Tibial artery (tissue), 4 donors: ENCODE measurements at regions not wholly inside any gene's neighbourhood (a gene's known extent, or its start where the extent isn't known, plus 50 kb on each side); places are given as distances from the start of the nearest gene placed in this dataset.

Experiments
- DNase-seq, 2 donors: peaks; one replicate each; pipeline ENCODE4 v3.0.0-alpha.2; 2019
- H3K27ac ChIP-seq, 2 donors: fragments of 200-600 bp; sonication (generic) in 1 of 2; 1 replicate in 1 of 2; 2 replicates in 1 of 2; pipeline ENCODE4 v1.5.1; 2018 to 2019; ENCODE audit warnings: mild to moderate bottlenecking in 1 of 2
- H3K27me3 ChIP-seq, 2 donors: fragments of 200-600 bp; sonication (generic) in 1 of 2; one replicate each; pipeline versions ENCODE4 v1.5.1 to v1.6.0; 2016 to 2019
- H3K36me3 ChIP-seq, 3 donors: fragments of 200-600 bp; sonication (generic) in 2 of 3; one replicate each; pipeline ENCODE4 v1.5.1; 2016 to 2019; ENCODE audit warnings: mild to moderate bottlenecking in 2 of 3
- H3K4me1 ChIP-seq, 4 donors: fragments of 200-600 bp; sonication (generic) in 2 of 4; 1 replicate in 3 of 4; 2 replicates in 1 of 4; pipeline ENCODE4 v1.5.1; 2016 to 2019
- H3K4me3 ChIP-seq, 2 donors: fragments of 200-600 bp; sonication (generic) in 1 of 2; 1 replicate in 1 of 2; 2 replicates in 1 of 2; pipeline ENCODE4 v1.5.1; 2018 to 2019; ENCODE audit warnings: mild to moderate bottlenecking in 2 of 2
- H3K9me3 ChIP-seq, 3 donors: fragments of 200-600 bp; sonication (generic) in 1 of 3; one replicate each; pipeline ENCODE4 v1.5.1; 2016 to 2019
- intact Hi-C: fragments of 100-400 bp; cut with DNase I; formaldehyde crosslinking; loops from one replicate; pipeline ENCODE4 v1.15.0; 2023; ENCODE audit warnings: low total_unique reads
- TF ChIP-seq, protein P1 (sequence below), 2 experiments: fragments of 200-600 bp in 1 of 2; fragments of 450-650 bp in 1 of 2; IDR thresholded peaks; one replicate each; pipeline ENCODE4 v1.5.1; 2017 to 2019; ENCODE audit warnings: antibody characterized with exemption in 2 of 2, mild to moderate bottlenecking in 1 of 2, moderate library complexity in 1 of 2

DNA sequence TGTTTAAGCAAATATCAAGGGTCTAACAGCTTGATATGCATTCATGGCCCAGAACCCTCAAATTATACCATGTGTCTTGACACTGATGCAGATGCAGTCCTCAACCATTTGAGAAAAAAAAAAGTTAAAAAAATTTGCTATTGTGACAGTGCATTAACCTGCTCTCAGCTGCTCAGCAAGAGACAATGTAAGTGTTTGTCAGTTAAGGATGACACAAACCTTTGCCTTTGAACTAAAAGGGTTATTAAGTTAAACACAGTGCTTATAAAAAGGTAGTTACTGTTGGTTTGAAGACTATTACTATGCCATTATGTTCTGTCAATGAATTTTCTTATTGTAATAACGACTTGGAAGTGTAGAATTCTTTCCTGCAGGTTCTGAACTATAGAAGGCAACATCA lies 655.6 kb upstream of the NEGR1 start:
- Histone ChIP-seq H3K27ac (no peak overlapping the region), H3K9me3 (no peaks in the 10 kb centered on the region), H3K4me1 (no peaks in the 10 kb centered on the region), H3K36me3 (no peaks in the 10 kb centered on the region), H3K4me3 (no peak overlapping the region), H3K27me3 (no peaks in the 10 kb centered on the region)
- TF ChIP-seq, protein P1, sequence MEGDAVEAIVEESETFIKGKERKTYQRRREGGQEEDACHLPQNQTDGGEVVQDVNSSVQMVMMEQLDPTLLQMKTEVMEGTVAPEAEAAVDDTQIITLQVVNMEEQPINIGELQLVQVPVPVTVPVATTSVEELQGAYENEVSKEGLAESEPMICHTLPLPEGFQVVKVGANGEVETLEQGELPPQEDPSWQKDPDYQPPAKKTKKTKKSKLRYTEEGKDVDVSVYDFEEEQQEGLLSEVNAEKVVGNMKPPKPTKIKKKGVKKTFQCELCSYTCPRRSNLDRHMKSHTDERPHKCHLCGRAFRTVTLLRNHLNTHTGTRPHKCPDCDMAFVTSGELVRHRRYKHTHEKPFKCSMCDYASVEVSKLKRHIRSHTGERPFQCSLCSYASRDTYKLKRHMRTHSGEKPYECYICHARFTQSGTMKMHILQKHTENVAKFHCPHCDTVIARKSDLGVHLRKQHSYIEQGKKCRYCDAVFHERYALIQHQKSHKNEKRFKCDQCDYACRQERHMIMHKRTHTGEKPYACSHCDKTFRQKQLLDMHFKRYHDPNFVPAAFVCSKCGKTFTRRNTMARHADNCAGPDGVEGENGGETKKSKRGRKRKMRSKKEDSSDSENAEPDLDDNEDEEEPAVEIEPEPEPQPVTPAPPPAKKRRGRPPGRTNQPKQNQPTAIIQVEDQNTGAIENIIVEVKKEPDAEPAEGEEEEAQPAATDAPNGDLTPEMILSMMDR (IDR thresholded peaks at IDR 0.05), result no peak
- no peak for DNase-seq
- intact Hi-C loops, result no loop called here

DNA sequence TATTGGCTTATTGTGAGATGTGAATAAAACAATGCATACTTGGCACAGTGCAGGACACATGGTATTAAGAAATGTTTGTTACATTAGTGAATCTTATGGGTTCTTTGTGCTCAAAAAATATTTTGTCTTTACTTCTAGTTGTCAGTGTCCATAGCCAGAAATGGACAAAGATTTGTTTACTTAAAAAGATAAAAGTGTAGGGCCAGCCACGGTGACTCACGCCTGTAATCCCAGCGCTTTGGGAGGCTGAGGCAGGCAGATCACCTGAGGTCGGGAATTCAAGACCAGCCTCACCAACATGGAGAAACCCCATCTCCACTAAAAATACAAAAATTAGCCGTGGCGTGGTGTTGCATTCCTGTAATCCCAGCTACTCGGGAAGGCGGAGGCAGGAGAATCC lies 654.6 kb upstream of the NEGR1 start:
- intact Hi-C loops, result no loop called here
- no peak overlapping the region for H3K4me3 ChIP-seq
- TF ChIP-seq, protein P1 (IDR thresholded peaks at IDR 0.05), result no peak

DNA sequence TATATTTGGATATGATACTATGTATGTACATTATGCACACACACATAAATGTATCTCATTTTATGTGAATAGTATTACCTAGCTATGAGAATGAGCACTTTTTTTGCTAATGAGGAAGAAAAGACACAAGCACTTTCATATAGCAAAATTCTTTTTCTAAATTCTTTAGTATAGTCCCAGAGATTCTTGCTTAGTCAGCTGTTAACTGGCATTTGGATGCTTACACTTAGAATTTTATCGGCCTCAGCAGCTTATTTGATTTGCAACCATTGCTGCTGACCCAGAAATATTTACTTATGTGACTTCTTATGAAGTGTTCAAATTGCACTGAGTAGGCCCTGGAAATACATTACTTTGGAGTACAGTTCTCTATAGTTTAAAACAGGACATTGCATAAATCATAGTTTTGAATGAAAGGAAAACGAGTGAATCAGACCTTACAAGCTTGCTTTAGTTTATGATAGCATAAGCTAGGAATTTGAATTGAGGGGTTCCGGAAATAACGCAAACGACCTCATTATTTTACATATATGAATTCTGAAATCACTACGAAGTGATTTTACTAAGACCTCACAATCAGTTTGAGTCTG lies 653.9 kb upstream of the NEGR1 start:
- intact Hi-C loops, result no loop called here
- TF ChIP-seq, protein P1 (IDR thresholded peaks at IDR 0.05), result no peak
- Histone ChIP-seq H3K36me3 (no peaks in the 10 kb centered on the region), H3K27ac (no peak overlapping the region), H3K9me3 (no peaks in the 10 kb centered on the region), H3K27me3 (no peaks in the 10 kb centered on the region), H3K4me3 (no peak overlapping the region), H3K4me1 (no peaks in the 10 kb centered on the region)
- no peak for DNase-seq

More for the DNA sequence above, 654.6 kb upstream of the NEGR1 start:
- Histone ChIP-seq H3K4me1 (no peaks in the 10 kb centered on the region), H3K27me3 (no peaks in the 10 kb centered on the region), H3K9me3 (no peaks in the 10 kb centered on the region), H3K27ac (no peak overlapping the region), H3K36me3 (no peaks in the 10 kb centered on the region)
- DNase-seq, result no peak

DNA sequence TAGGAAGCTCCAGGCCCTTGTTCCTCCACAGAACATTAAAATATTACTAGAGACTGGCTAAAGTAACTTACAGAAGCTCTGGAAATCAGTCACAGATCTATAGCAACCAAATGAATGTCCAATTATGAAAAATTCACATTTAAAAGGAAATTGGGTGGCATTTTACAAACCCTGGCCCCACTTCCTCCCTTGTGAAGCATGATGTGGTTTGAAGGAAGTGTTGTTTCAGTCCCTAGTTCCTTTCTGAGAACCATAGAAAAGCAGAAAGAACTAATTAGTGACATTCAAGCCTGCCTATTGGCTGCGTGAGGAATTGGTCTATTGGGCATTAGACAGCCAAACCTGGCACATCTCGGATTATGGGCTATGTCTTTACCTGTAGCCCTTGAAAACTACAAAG lies 649.7 kb upstream of the NEGR1 start:
- TF ChIP-seq, protein P1 (IDR thresholded peaks at IDR 0.05), result no peak
- H3K4me1 ChIP-seq, result no peaks in the 10 kb centered on the region
- intact Hi-C loops, result no loop called here
- no peak overlapping the region for H3K27ac ChIP-seq
- H3K27me3 ChIP-seq, result no peaks in the 10 kb centered on the region
- no peak overlapping the region for H3K4me3 ChIP-seq
- H3K9me3 ChIP-seq, result no peaks in the 10 kb centered on the region
- H3K36me3 ChIP-seq, result no peaks in the 10 kb centered on the region
- no peak for DNase-seq

DNA sequence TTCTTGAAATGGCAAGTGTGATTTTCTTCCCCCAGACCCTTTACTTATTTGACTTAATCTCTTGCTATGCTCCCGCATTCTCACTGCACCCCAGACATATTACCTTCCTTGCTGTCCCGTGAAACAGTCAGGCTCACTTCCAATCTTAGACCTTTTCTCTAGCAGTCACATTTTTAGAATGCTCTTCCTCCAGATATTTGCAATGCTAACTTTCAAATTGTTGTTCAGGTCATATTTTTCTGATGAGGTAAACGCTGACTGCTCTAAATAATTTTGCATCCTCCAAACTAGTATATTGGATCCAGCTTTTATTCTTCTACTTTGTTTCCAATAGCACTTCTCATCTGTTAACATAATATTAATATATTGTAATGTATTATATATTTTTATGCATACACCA lies 648.2 kb upstream of the NEGR1 start:
- TF ChIP-seq, protein P1 (IDR thresholded peaks at IDR 0.05), result no peak
- Histone ChIP-seq H3K36me3 (no peaks in the 10 kb centered on the region), H3K4me1 (no peaks in the 10 kb centered on the region), H3K27me3 (no peaks in the 10 kb centered on the region), H3K9me3 (no peaks in the 10 kb centered on the region), H3K27ac (no peak overlapping the region), H3K4me3 (no peak overlapping the region)
- DNase-seq, result no peak
- intact Hi-C loops, result no loop called here

DNA sequence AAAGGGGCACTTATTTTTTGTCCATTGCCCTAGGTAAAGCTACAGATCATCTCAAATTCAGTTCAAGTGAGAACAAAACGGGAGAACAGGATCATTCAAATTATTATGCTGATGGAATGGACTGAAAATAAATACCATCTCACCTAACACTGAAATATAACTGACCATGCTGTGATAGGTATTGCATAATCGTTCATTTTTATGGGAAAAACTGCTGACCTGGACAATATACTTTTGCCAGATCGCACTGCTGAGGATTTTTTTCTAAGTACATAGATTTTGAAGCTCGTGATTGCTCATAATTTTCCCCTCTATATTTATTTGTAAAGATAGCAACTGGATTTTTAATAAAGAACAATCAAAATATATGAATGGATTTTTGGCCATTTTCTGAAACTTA lies 636.6 kb upstream of the NEGR1 start:
- H3K9me3 ChIP-seq, result no peaks in the 10 kb centered on the region
- H3K36me3 ChIP-seq, result no peaks in the 10 kb centered on the region
- H3K4me3 ChIP-seq, result no peak overlapping the region
- no peak overlapping the region for H3K27ac ChIP-seq
- no peaks in the 10 kb centered on the region for H3K4me1 ChIP-seq
- intact Hi-C loops, result no loop called here
- TF ChIP-seq, protein P1 (IDR thresholded peaks at IDR 0.05), result no peak
- no peaks in the 10 kb centered on the region for H3K27me3 ChIP-seq
- no peak for DNase-seq
